ENCODE measurements at regions not wholly inside any gene's neighbourhood (a gene's known extent, or its start where the extent isn't known, plus 50 kb on each side); places are given as distances from the start of the nearest gene placed in this dataset.
A peak's percentile ranks its signal among the peaks of the same experiment; 100 is the strongest.

DNA sequence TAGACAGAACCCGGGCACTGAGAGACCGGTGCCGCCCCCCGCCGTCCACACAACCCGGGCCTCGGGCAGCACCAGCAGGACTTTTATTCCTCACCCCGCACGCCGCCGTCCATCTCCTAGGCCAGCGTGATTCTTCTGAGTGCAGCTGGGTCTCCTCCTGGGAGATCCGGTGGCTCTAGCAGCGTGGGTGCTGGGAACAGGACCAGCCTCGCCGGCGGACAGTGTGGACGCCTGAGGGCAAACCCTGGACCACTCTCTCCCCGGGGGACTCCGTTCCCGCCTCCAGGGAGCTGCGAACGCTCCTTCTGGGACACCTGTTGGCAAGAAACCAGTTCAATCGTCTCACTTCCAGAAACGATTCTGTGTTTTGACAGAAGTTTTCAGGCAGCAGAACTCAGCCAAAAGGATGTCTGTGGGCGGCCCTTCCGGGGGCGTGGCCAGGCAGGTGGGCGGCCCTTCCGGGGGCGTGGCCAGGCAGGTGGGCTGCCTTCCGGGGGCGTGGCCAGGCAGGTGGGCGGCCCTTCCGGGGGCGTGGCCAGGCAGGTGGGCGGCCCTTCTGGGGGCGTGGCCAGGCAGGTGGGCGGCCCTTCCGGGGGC, 130.7 kb downstream of the DLL1 start:
- no peak for DNase-seq

DNA sequence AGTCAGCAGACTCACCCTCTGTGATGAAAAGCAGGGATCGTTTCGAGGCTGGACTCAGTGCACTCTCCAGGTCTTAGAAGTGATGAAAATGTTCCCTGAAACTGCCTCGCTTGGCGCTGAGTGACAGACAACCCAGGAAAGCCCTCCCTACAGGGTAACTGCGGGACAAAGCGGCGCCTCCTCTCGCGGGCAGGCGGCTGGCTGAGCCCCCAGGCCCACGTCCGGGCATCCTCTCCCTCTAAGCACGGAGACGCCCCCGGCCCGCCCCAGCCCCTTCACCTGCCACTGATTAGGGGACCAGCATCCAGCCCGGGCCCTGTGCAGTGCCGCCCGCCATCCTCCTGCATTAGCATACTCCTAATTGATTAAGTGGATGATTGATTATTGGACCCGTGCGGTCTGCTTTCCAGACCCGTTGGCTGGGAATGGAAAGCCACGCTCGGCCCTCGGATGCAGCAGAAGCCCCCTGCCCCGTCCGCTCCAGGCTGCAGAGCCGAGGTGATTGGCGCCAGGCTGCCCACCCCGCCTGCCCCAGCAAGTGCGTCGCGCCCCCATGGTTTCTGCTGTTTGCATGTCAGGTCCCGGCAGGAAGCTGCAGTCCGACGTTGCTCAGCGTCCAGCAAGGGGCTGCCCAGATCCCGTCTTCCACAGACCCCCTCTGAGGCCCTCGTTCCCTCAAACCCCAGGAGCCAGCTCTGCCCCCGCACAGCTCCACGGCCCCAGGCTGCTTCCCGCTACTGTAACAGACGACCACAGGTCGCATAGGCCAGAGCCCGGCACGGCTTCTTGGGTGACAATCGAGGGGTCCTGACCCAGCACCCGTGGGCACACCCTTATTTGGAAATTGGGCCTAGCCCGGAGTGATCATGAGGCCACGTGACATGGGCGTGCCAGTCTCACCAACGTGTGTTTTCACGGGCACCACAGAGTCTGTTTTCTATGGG, 131.6 kb downstream of the DLL1 start:
- DNase-seq: no peak

DNA sequence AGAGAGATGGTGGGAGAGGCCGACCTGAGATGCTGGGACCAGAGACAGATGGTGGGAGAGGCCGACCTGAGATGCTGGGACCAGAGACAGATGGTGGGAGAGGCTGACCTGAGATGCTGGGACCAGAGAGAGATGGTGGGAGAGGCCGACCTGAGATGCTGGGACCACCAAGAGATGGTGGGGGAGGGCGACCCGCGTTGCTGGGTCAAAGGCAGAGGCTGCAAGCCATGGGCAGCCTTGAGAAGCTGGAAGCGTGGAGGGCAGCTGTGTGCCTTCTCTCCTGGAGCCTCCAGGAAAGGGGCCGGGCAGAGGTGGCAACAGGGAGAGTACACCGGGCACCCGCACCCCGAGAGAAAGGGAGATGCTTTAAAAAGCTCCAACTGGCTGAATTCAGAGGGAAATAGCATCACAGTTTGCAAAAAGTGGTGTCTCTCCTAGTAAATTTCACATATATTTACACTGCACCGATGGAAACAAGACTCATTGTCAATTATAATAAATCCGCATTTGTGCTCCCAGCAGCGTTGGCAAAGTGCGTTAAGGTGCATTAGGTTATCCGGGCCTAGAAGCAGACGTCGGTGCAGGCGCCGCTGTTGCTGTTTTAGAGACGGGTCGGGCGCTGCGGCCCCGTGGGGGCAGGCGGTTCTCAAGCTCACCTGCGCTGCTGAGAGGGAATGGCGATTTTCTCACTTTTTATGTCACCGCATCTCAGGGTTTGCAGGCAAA, 132.4 kb downstream of the DLL1 start:
- no peak for DNase-seq

DNA sequence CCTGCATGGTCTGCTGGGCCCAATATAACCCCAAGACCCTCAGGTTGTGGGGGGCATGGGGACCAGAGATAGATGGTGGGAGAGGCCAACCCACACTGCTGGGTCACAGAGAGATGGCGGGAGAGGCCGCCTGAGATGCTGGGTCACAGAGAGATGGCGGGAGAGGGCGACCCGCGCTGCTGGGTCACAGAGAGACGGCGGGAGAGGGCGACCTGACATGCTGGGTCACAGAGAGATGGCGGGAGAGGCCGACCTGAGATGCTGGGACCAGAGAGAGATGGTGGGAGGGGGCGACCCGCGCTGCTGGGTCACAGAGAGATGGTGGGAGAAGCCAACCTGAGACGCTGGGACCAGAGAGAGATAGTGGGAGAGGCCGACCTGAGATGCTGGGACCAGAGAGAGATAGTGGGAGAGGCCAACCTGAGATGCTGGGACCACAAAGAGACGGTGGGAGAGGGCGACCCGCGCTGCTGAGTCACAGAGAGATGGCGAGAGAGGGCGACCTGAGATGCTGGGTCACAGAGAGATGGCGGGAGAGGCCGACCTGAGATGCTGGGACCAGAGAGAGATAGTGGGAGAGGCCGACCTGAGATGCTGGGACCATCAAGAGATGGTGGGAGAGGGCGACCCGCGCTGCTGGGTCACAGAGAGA, 133.2 kb downstream of the DLL1 start:
- DNase-seq: no peak

DNA sequence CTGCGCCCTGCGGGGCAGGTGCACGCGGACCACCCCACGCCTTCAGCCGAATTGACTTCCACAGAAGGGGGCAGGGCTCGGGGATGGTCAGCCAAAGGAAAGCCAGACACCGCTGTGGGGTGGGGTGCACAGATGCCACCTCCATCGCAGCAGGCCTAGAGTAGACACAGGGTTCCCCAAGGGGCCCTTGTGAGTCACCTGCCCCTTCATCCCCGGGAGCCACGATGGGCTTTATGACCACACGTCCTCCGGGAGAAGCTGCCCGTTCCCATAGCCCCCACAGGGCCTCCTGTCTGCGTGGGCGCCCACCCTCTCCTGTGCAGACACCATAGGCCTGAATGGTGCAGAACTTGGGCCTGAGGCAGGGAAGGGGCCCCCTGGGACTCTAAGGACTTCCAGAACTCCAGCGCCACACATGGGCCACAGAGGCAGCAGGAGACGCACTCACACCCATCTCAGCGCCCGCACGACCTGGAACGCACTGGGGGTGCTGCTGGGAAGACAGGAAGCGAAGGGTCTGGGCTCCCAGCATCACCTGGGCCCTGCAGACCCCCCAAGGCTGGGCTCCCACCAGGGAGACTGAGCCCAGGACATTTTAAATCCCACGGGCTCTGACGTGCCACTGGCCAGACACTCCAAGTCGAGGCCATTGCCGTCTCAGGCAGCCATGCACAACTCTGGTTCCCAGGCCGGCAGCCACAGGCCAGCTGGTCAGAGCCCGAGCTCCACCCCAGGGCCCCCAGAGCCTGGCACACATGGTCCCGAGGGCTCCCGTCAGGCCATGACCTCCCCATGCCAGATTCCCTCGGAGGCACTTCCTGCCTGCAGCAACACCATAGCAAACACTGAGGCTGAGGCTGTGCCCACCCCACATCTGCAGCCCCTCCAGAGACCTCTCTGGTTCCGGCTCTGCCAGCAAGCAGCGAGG, 134.2 kb downstream of the DLL1 start:
- no peak for DNase-seq

DNA sequence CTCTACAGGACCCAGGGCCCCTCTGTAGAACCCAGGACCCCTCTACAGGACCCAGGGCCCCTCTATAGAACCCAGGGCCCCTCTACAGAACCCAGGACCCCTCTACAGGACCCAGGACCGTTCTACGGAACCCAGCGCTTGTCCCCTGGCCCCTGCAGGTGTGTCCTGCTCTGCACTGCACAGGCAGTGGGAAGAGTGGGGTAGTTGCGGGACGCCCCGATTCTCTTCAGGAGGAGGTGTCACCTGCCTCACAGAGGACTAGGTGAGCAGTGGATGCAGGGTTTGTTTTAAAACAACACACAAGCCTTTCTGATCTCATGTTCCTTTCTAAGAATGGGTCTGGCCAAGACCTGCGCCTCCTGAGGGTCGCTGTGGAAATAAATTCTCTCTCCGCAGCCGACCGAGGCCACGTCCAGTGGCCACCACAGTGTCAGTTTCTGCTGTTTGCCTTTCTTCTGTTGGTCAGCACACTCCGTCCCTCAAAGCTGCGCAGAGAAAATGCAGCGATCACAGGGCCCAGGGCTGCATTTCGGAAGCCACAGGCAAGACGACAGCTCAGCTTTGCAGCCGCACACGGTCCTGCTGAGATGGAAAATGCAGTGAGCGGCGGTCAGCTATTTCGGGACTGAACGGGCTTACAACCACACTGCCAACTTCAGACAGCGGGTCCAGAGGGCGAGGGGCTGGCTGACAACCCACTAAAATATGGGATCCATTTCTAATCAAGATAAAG, 135.2 kb downstream of the DLL1 start:
- no peak for DNase-seq

DNA sequence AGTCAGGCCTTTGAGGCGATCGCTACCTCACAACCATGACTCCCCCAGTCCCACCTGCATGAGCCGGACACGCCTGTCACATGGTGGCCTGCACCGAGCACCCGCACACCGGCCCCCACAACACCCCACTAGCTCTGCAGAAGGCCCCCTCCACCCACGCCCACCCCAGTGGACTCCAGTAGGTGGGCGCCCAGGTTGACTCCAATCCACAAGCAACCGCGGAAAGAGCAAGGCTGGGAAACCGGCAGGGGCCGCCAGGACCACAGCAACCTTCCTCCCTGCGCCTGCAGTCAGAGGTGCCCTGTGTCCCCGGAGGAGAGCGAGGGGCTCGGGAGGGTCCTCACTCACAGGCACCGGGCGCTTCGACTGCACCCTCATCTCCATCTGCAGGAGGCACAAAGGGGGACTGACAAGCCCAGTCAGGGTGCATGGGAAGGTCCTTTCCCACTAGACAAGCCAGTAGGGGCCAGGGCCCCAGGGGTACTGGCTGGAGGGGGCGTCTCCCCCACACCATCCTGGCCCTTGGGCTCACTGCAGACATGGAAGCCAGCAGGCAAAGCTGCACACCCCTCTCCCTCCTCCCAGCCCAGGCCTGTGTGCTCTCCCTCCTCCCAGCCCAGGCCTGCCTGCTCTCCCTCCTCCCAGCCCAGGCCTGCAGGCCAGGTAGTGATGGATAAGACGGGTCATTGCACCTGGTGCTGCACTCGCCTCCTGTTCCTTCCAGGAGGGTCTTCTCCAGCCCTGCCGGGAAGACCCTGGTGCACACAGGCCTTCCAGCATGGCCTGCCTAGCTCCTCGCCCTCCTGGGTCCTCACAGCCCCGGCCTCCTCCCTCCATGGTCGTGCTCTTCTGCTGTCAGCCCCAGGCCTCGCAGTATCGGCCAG, 137.2 kb downstream of the DLL1 start:
- DNase-seq: no peak

DNA sequence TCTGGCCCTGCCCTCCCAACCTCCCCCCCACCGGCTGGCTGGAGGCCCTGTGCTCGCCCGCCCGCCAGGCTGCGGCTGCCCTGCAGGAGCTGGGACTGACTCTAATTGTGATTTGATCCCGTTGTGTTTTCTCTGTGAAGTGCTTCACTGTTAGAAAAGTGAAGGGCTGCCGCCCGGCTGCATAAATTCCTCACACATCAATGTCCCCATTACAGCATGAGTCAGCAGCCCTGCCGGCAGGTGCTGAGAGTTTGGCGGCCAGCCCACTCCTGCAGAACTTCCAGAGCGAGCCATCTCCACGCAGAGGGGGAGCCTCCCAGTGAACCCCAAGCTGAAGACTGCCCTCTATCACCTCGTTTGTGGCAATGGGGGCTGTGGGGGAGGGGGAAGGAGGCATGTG, 137.9 kb downstream of the DLL1 start:
- DNase-seq: peak; percentile 96

DNA sequence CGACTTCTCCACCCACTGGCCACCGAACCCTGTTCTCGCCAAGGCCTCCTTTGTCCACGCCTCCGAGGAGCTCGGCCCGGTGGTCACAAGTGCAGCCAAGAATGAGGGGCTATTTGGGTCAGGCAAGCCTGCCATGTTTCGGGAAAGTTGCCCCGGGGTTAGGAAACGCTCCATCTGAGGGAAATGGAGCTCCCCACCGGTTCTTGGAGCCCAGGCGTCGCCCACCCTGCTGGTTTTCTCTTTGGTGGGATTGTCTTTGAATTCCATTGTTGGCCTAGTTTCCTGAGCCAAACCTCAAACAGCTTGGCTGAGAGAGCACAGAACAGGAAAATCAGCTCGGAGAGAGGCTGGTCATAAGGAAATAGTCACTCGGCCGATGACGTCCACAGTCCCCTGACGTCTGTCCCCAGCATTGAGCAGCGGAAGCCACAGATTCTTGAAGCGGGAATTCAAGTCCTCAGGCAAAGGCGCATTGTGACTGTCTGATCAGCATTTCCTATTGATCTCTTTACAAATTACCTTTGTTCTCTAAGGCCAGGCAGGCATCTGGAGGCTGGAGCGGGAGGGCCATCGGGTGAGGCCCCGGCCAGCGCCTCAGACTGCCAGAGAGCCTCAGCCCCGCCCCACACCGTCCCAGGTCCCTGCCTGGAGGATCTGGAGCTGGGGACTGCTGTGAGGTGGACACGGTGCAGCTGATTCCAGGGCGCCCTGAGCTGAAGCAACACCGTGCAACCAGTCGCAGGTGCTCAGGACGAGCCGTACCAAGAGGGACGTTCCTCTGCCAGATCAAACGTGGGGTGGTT, 138.6 kb downstream of the DLL1 start:
- DNase-seq: peak; percentile 83

DNA sequence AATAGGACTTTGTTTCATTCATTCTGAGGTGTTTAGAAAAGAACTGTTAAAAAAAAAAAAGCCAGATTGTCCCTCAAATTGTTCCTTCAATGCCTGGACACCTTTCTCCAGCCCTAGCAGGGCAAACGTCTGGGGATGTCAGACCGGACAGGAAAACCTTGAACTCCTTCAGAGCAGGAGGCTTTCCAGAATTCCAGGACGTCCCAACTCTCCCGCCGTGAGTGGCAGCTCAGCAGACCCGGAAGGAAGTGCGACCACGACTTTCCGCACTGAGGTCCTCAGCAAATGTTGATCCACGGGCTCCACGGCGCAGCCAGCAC, 139.1 kb downstream of the DLL1 start:
- DNase-seq: no peak

DNA sequence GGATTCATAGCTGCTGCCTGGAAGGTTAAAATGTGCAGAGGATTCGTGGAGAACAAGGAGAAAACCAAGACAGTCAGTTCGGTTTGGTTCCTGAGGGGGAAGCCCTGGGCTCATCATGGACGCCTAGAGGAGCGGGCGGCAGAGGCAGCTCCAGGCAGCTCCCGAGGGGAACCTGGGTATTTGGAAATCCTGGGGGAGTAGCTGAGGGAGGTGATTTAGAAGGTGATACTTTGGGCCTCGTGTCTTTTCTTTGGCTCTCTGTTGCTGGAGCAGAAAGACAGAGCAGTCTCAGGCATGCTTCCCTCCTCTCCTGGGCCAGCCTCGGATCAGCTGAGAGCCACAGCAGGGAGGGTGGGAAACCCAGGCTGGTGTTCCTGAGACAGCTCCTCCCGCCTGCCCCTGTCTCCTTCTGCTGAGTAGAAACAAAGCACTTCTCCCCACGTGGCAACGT, 139.5 kb downstream of the DLL1 start:
- DNase-seq: peak; percentile 19

DNA sequence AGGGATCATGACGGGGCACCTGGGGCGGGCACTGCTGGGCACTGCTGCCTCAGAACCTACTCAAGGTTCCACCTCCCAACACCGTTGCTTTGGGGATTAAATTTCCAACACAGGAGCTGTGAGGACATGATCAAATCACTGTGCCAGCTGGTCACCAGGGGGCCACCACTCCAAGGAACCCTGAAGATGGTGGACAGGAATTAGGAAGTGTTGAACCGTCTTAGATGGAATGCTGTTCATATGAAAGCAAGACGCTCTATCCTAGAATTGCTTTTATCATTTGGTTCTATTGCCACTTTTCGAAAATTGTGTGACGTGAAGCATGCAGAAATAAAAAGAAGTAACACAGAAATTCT, 140.3 kb downstream of the DLL1 start:
- DNase-seq: peak; percentile 30

DNA sequence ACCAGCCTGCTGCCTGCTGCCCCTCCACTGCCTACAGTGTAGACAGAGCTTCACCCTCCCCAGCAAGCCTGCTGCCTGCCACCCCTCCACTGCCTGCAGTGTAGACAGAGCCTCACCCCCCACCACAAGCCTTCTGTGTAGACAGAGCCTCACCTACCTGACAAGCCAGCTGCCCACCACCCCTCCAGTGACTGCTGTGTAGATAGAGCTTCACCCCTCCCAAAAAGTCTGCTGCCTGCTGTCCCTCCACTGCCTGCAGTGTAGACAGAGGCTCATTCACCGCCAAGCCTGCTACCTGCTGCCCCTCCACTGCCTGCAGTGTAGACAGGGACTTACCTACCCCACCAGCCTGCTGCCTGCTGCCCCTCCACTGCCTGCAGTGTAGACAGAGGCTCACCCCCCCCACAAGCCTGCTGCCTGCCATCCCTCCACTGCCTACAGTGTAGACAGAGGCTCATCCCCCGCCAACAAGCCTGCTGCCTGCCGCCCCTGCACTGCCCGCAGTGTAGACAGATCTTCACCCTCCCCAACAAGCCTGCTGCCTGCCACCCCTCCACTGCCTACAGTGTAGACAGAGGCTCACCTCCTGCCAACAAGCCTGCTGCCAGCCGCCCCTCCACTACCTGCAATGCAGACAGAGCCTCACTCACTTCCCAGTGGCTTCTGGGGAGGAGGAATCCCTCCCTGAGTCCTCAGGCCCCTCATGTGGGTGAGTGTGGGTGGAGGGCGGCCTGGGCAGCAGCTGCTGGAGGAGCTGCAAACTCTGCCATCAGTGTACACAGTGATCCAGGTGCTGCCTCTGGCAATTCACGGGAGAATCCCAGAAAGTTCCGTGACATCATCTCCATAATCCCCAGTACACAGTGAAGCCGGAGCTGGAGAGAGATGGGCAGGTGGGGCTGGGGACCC, 140.9 kb downstream of the DLL1 start:
- DNase-seq: no peak

DNA sequence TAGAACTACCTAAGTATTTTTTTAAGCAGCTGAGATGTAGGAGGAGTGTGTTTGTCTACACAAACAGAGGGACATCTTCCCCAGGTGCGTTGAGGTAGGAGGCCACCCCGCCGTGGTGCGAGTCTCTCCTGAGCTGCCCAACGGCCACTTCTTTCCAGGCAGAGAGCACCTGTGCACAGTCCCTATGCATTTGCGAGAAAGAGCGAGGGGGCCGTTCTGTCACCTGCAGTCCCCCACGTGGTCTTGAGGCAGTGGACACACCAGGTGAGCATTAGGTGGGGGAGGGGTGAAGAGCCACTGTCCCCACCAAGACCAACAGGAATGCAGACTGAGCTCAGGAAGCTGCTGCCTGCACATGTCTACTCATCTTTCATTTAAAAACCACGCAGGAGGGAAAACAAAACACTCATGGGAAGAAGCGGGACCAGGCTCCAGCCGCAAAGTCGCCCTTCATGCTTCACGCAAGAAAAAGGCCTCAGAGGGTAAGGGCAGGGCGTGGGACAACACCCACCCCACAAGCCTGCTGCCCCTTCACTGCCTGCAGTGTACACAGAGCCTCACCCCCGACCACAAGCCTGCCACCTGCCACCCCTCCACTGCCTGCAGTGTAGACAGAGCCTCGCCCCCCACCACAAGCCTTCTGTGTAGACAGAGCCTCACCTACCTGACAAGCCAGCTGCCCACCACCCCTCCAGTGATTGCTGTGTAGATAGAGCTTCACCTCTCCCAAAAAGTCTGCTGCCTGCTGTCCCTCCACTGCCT, 142.0 kb downstream of the DLL1 start:
- peak; percentile 14 for DNase-seq

DNA sequence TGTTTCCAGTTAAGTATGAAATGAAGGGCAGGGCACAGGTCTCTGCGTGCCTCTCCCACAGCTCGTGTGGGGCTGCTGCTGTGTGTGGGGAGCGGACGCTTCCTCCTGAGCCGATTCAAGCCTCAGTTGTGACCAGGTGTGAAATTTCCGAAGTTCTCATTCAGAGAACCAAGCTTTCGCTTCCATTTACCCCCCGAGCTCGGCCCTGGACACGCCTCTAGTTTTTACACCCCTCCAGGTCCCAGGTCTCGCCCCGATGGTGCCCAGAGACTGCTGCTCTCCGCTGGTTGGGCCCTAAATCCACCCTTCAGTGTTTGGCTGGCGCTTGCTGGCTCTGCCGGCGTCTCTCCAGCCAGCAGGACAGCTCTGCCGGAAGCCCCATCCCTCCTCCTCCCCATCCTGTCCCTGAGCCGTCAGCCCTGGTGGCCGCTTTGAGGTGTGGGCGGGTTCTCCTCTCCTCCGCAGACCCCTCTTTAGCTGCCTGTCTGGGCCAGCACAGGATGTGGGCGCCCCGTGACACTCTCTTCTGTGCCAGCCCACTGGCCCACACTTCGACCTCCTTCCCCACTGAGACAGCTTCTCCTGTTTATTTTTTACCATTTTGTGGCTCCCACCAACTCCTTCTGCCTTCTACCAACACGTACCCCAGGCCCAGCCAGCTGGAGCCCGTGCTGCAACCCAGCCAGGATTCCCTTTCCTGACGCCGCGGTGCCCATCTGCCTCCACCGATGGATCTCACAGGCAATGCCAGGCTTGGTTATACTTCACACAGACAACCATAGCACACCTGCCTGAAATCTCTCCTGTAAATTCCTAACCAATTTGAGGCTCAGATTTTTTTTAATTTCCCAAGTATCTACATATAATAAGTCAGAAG, 142.8 kb downstream of the DLL1 start:
- DNase-seq: no peak

DNA sequence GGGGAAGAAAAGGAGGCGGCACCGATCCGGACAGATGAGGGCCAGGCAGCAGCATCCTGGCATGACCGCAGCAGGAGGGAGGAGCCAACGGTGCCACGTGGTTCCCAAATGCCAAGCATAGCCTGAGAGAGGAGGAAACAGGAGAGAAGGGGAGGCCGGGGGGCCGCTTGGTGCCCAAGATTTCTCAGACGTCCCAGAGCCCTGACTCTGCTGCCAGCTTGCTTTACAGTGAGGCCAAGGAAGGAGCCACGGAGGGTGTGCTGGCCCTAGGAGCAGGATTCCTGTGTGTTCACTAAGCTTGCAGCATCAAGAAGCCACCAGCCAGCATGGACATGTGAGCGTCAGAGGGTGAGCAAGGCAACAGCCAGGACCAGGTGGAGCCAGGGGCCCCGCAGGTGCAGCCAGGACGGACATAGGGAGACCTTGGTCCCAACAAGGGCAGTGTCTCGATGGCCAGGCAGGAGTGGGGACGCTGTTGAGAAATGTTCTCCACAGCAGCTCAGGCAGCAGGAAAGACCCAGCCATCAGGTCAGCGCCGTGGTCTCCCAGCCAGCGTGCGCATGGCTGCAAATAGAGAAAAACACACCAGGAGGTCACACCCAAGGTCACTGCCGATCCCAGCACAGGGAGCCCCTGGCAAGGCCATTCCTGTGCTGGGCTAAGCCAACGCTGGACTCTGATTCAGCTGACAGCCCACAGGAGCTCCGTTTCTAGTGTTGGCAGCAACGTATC, 143.7 kb downstream of the DLL1 start:
- DNase-seq: no peak

All from DMS79 treated with DMSO at 0.1 percent for 48 hours (cell line).